Type B pancreatic cell (in vitro differentiated cells): ENCODE measurements at regions not wholly inside any gene's neighbourhood (a gene's known extent, or its start where the extent isn't known, plus 50 kb on each side); places are given as distances from the start of the nearest gene placed in this dataset.

Experiments used
- DNase-seq: peaks from one replicate; pipeline ENCODE4 v3.0.0; 2021; ENCODE audit warnings: mixed read lengths; ENCODE audit not compliant: unreplicated experiment; ENCODE audit errors: extremely low spot score
- H3K27ac Mint-ChIP-seq: 2 replicates; pipeline ENCODE4 v1.8.0; 2021; ENCODE audit warnings: mild to moderate bottlenecking, mixed read lengths
- H3K27me3 Mint-ChIP-seq: 2 replicates; pipeline ENCODE4 v1.8.0; 2021; ENCODE audit warnings: mixed read lengths
- H3K36me3 Mint-ChIP-seq: 2 replicates; pipeline ENCODE4 v1.8.0; 2021; ENCODE audit warnings: mixed read lengths
- H3K4me1 Mint-ChIP-seq: one replicate; pipeline ENCODE4 v1.8.0; 2021; ENCODE audit warnings: mixed read lengths; ENCODE audit not compliant: unreplicated experiment
- H3K4me3 Mint-ChIP-seq: 2 replicates; pipeline ENCODE4 v1.8.0; 2021; ENCODE audit warnings: mild to moderate bottlenecking, mixed read lengths
- H3K9me3 Mint-ChIP-seq: 2 replicates; pipeline ENCODE4 v1.8.0; 2021; ENCODE audit warnings: mixed read lengths
- TF ChIP-seq, protein P1 (sequence below): fragments of 200-600 bp; sonication (generic); conservative IDR thresholded peaks from 2 replicates; pipeline ENCODE4 v1.5.0; 2021; ENCODE audit warnings: antibody characterized with exemption, mild to moderate bottlenecking

DNA sequence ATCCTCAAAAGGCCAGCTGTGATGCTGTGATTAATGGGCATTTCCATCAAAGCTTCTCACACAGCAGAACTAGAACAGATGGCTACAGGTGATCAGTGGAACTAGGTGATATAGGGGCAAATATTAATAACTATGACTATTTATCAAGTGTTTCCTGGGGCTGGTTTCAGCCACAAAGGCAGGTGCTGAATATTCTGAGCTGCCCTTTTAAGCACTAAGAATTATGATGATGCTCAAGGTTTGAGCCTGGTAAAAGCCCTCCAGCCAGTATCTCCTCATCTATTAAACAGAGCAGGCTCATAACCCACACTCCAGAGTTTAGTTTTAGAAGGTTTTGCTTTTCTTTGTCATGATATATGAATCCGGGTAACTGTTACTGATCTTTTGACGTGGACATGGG is 129.5 kb upstream of the ACP3 start:
- no peaks in the 10 kb centered on the region for H3K9me3 Mint-ChIP-seq
- no peak overlapping the region for H3K27ac Mint-ChIP-seq
- H3K27me3 Mint-ChIP-seq = peaks cover 59% of the 10 kb centered on the region
- no peaks in the 10 kb centered on the region for H3K4me1 Mint-ChIP-seq
- H3K36me3 Mint-ChIP-seq = no peaks in the 10 kb centered on the region
- H3K4me3 Mint-ChIP-seq = no peak overlapping the region
- TF ChIP-seq, protein P1, sequence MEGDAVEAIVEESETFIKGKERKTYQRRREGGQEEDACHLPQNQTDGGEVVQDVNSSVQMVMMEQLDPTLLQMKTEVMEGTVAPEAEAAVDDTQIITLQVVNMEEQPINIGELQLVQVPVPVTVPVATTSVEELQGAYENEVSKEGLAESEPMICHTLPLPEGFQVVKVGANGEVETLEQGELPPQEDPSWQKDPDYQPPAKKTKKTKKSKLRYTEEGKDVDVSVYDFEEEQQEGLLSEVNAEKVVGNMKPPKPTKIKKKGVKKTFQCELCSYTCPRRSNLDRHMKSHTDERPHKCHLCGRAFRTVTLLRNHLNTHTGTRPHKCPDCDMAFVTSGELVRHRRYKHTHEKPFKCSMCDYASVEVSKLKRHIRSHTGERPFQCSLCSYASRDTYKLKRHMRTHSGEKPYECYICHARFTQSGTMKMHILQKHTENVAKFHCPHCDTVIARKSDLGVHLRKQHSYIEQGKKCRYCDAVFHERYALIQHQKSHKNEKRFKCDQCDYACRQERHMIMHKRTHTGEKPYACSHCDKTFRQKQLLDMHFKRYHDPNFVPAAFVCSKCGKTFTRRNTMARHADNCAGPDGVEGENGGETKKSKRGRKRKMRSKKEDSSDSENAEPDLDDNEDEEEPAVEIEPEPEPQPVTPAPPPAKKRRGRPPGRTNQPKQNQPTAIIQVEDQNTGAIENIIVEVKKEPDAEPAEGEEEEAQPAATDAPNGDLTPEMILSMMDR = no peak
- DNase-seq = no peak

DNA sequence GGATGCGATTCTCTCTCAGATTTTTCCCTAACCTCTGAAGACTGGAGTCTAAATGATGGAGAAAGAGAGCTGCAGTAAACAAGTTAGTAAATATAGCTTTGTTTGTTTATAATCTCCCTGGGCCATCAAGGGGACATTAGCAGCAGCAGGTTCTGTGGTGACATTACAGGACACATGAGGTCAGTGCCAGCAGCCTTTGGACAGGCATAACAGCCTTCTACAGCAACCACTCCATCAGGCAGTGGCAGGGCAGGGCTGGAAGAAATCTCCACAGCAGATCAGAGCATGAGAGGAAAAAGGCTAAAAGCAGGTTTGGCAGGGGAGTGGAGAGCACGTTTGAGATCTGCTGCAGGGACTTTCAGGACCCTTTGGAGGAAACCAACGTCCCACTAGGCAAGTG is 127.6 kb upstream of the ACP3 start:
- TF ChIP-seq, protein P1 = no peak
- DNase-seq = no peak
- no peaks in the 10 kb centered on the region for H3K9me3 Mint-ChIP-seq
- H3K4me3 Mint-ChIP-seq = no peak overlapping the region
- no peaks in the 10 kb centered on the region for H3K4me1 Mint-ChIP-seq
- no peak overlapping the region for H3K27ac Mint-ChIP-seq
- H3K36me3 Mint-ChIP-seq = no peaks in the 10 kb centered on the region
- peaks cover 54% of the 10 kb centered on the region for H3K27me3 Mint-ChIP-seq

DNA sequence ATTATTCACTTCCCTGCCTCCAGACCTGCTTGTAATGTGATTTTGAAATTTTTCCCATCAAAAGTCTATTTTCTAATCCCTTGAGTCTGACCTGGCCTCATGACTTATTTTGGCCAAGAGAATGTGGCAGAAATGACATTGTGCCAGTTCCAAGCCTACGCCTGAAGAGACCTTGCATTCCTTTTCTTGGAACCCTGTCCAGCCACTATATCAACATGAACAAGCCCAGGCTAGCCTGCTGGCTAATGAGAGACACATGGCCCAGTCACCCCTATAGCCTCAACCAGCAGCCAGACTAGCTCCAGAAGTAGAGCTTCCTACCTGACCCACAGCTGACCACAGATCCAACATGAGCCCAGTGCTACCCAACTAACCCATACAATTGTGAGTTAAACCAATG is 121.1 kb upstream of the ACP3 start:
- H3K4me3 Mint-ChIP-seq = no peak overlapping the region
- no peak overlapping the region for H3K27ac Mint-ChIP-seq
- peaks cover 28% of the 10 kb centered on the region for H3K27me3 Mint-ChIP-seq
- no peak for DNase-seq
- peaks cover 5% of the 10 kb centered on the region for H3K9me3 Mint-ChIP-seq
- H3K36me3 Mint-ChIP-seq = no peaks in the 10 kb centered on the region
- no peaks in the 10 kb centered on the region for H3K4me1 Mint-ChIP-seq
- TF ChIP-seq, protein P1 = no peak

DNA sequence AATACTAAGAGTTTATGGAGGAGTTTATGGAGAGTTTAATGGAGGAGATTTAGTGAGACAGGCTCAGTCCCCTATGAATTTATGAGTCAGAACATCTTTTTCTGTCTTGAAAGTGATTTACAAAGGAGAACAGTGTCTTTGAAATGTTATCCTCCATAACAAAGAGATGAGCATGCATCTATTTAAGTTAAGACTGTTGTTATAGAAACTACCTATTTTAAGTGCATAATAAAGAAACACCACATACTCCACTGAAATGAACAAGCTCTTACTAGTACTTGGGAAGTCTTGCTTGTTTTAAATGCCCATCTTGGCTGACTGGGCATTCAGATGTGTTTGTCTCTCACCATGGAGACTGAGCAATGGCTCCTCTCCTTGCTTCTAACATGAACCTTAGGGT is 118.7 kb upstream of the ACP3 start:
- TF ChIP-seq, protein P1 = no peak
- no peak for DNase-seq
- Mint-ChIP-seq H3K36me3 (no peaks in the 10 kb centered on the region), H3K27me3 (peaks cover 15% of the 10 kb centered on the region), H3K27ac (no peak overlapping the region), H3K9me3 (peaks cover 5% of the 10 kb centered on the region), H3K4me1 (no peaks in the 10 kb centered on the region), H3K4me3 (no peak overlapping the region)

DNA sequence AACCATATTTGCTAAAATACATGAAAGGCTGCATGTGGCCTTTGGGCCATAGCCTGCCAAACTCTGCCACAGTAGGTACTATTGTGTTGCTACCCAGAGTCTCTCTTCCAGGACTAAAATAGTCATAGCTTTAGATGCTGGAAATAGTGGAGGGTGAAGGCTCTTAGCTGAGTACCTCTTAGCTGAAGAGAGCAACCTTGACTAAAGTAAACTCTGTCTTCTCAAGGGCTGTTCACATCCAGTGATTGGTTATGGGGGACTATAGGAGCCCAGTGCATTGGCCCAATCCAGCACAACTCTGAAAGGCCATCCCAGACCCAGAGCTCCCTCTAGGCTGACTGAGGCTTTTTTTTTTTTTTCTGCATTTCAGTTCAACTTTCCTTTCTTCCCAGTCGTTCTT is 117.8 kb upstream of the ACP3 start:
- Mint-ChIP-seq H3K9me3 (peaks cover 5% of the 10 kb centered on the region), H3K27me3 (peaks cover 7% of the 10 kb centered on the region)
- TF ChIP-seq, protein P1 = no peak

DNA sequence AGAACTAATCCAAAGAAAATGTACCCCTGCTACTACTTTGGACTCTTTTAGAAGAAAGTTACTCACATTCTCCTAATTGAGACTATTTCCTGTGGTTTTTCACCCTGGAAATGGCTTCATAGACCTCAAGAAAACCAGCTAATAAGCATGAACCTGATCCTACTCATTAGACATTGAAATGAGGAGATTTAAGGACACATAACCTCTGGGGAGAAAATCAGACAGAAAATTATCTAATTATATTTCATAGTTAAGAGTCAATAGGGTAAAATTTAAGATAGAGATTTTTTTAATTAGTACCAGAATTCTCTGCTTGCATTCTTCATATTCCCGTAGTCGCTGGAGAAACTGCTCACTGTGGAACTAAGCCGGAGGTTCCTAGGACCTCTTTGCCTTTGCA is 114.6 kb upstream of the ACP3 start:
- TF ChIP-seq, protein P1 = no peak
- Mint-ChIP-seq H3K4me3 (no peak overlapping the region), H3K9me3 (no peaks in the 10 kb centered on the region), H3K27me3 (peaks cover 3% of the 10 kb centered on the region), H3K36me3 (no peaks in the 10 kb centered on the region), H3K4me1 (no peaks in the 10 kb centered on the region), H3K27ac (no peak overlapping the region)
- DNase-seq = no peak

More for the DNA sequence above, 117.8 kb upstream of the ACP3 start:
- DNase-seq = no peak
- H3K4me1 Mint-ChIP-seq = no peaks in the 10 kb centered on the region
- H3K27ac Mint-ChIP-seq = no peak overlapping the region
- no peaks in the 10 kb centered on the region for H3K36me3 Mint-ChIP-seq
- no peak overlapping the region for H3K4me3 Mint-ChIP-seq
